Suprapubic skin (tissue), 4 donors: ENCODE measurements at regions not wholly inside any gene's neighbourhood (a gene's known extent, or its start where the extent isn't known, plus 50 kb on each side); places are given as distances from the start of the nearest gene placed in this dataset.

Experiments used
- DNase-seq, 2 donors: peaks; one replicate each; pipeline ENCODE4 v3.0.0-alpha.2; 2019; ENCODE audit warnings: low spot score in 2 of 2
- H3K27ac ChIP-seq: fragments of 200-600 bp; sonication (generic); one replicate; pipeline ENCODE4 v1.5.1; 2019
- H3K27me3 ChIP-seq: fragments of 200-600 bp; sonication (generic); one replicate; pipeline ENCODE4 v1.5.1; 2019
- H3K36me3 ChIP-seq: fragments of 200-600 bp; sonication (generic); one replicate; pipeline ENCODE4 v1.5.1; 2019
- H3K4me1 ChIP-seq: fragments of 200-600 bp; sonication (generic); one replicate; pipeline ENCODE4 v1.5.1; 2019
- H3K4me3 ChIP-seq: fragments of 200-600 bp; sonication (generic); one replicate; pipeline ENCODE4 v1.5.1; 2019; ENCODE audit warnings: mild to moderate bottlenecking
- H3K9me3 ChIP-seq: fragments of 200-600 bp; sonication (generic); one replicate; pipeline ENCODE4 v1.5.1; 2019
- CTCF ChIP-seq, 2 donors: fragments of 200-600 bp in 1 of 2; fragments of 450-650 bp in 1 of 2; sonication (generic) in 1 of 2; IDR thresholded peaks; one replicate each; pipeline ENCODE4 v1.5.1; 2016 to 2019; ENCODE audit warnings: antibody characterized with exemption in 2 of 2, mild to moderate bottlenecking in 1 of 2, moderate library complexity in 1 of 2
- EP300 ChIP-seq: sonication (generic); formaldehyde crosslinking; IDR thresholded peaks from one replicate; pipeline ENCODE4 v1.6.1; 2017; ENCODE audit warnings: antibody characterized with exemption
- POLR2A ChIP-seq, 2 donors: fragments of 450-650 bp; IDR thresholded peaks; one replicate each; pipeline ENCODE4 v1.6.1; 2017; ENCODE audit warnings: antibody characterized with exemption in 2 of 2, mild to moderate bottlenecking in 2 of 2, moderate library complexity in 2 of 2
- POLR2AphosphoS5 ChIP-seq, 3 donors: sonication (generic); formaldehyde crosslinking; IDR thresholded peaks; one replicate each; pipeline ENCODE4 v1.6.1; 2017; ENCODE audit warnings: antibody characterized with exemption in 3 of 3
- WGBS: methylation state at CpG from one replicate; pipeline ENCODE4 v1.1.5; 2018; 5-methylcytosine and 5-hydroxymethylcytosine counted together

- Histone ChIP-seq H3K36me3 (no peaks in the 10 kb centered on the region), H3K27me3 (no peaks in the 10 kb centered on the region), H3K4me1 (no peaks in the 10 kb centered on the region), H3K27ac (no peak overlapping the region), H3K9me3 (no peaks in the 10 kb centered on the region), H3K4me3 (no peak overlapping the region)
- DNase-seq = no peak
- WGBS = 90% methylated on average over 1 of the region's 1 CpG
- TF ChIP-seq POLR2A (IDR thresholded peaks at IDR 0.05) (no peak), EP300 (no peak), CTCF (IDR thresholded peaks at IDR 0.05) (no peak), POLR2AphosphoS5 (IDR thresholded peaks at IDR 0.05) (no peak)
Measured at GRCh38 chr14:42513837-42514236, 907.2 kb downstream of the LRFN5 start.

- no peaks in the 10 kb centered on the region for H3K36me3 ChIP-seq
- H3K27me3 ChIP-seq = no peaks in the 10 kb centered on the region
- H3K9me3 ChIP-seq = no peaks in the 10 kb centered on the region
- H3K27ac ChIP-seq = no peak overlapping the region
- WGBS = 97% methylated on average over 1 of the region's 1 CpG
- no peak for TF ChIP-seq EP300
- no peak for TF ChIP-seq POLR2AphosphoS5 (IDR thresholded peaks at IDR 0.05)
- TF ChIP-seq POLR2A (IDR thresholded peaks at IDR 0.05) = no peak
- DNase-seq = no peak
- H3K4me1 ChIP-seq = no peaks in the 10 kb centered on the region
- no peak overlapping the region for H3K4me3 ChIP-seq
Measured at GRCh38 chr14:42510071-42510470, 903.4 kb downstream of the LRFN5 start.

- DNase-seq = no peak
- Histone ChIP-seq H3K27me3 (no peaks in the 10 kb centered on the region), H3K4me3 (no peak overlapping the region), H3K9me3 (no peaks in the 10 kb centered on the region), H3K36me3 (no peaks in the 10 kb centered on the region), H3K4me1 (no peaks in the 10 kb centered on the region), H3K27ac (no peak overlapping the region)
- TF ChIP-seq EP300 = no peak
- no peak for TF ChIP-seq POLR2A (IDR thresholded peaks at IDR 0.05)
- no peak for TF ChIP-seq CTCF (IDR thresholded peaks at IDR 0.05)
- TF ChIP-seq POLR2AphosphoS5 (IDR thresholded peaks at IDR 0.05) = no peak
- WGBS = 69% methylated on average over 3 of the region's 3 CpGs
Measured at GRCh38 chr14:42508209-42508946, 901.7 kb downstream of the LRFN5 start.

GRCh38 chr14:42504433-42504832, 897.8 kb downstream of the LRFN5 start:
- TF ChIP-seq POLR2AphosphoS5 (IDR thresholded peaks at IDR 0.05) (no peak), CTCF (IDR thresholded peaks at IDR 0.05) (no peak), POLR2A (IDR thresholded peaks at IDR 0.05) (no peak), EP300 (no peak)
- Histone ChIP-seq H3K27me3 (no peaks in the 10 kb centered on the region), H3K27ac (no peak overlapping the region), H3K9me3 (no peaks in the 10 kb centered on the region), H3K4me3 (no peak overlapping the region), H3K4me1 (no peaks in the 10 kb centered on the region), H3K36me3 (no peaks in the 10 kb centered on the region)
- no peak for DNase-seq
- 67% methylated on average over 1 of the region's 1 CpG for WGBS

- H3K4me1 ChIP-seq = no peaks in the 10 kb centered on the region
- H3K9me3 ChIP-seq = no peaks in the 10 kb centered on the region
- no peaks in the 10 kb centered on the region for H3K36me3 ChIP-seq
- no peak for DNase-seq
- TF ChIP-seq EP300 (no peak), POLR2A (IDR thresholded peaks at IDR 0.05) (no peak), POLR2AphosphoS5 (IDR thresholded peaks at IDR 0.05) (no peak), CTCF (IDR thresholded peaks at IDR 0.05) (no peak)
- H3K4me3 ChIP-seq = no peak overlapping the region
- no peak overlapping the region for H3K27ac ChIP-seq
- H3K27me3 ChIP-seq = no peaks in the 10 kb centered on the region
Measured at GRCh38 chr14:42499137-42499536, 892.5 kb downstream of the LRFN5 start.

- Histone ChIP-seq H3K9me3 (no peaks in the 10 kb centered on the region), H3K27ac (no peak overlapping the region), H3K27me3 (no peaks in the 10 kb centered on the region), H3K36me3 (no peaks in the 10 kb centered on the region), H3K4me1 (no peaks in the 10 kb centered on the region), H3K4me3 (no peak overlapping the region)
- WGBS = 56% methylated on average over 1 of the region's 1 CpG
- TF ChIP-seq POLR2AphosphoS5 (IDR thresholded peaks at IDR 0.05) (no peak), POLR2A (IDR thresholded peaks at IDR 0.05) (no peak), CTCF (IDR thresholded peaks at IDR 0.05) (no peak), EP300 (no peak)
- no peak for DNase-seq
Measured at GRCh38 chr14:42490536-42490935, 883.9 kb downstream of the LRFN5 start.
